ENCODE measurements at regions not wholly inside any gene's neighbourhood (a gene's known extent, or its start where the extent isn't known, plus 50 kb on each side); places are given as distances from the start of the nearest gene placed in this dataset.

- TF ChIP-seq SMARCC2 (IDR thresholded peaks at IDR 0.05; ENCODE audit: low read depth): no peak
- TF ChIP-seq TCFL5 (CRISPR knock-in tag; conservative IDR thresholded peaks at IDR 0.05): no peak
- TF ChIP-seq ZC3H11A (IDR thresholded peaks at IDR 0.05; ENCODE audit: low read depth, low read length): no peak
- no peak for TF ChIP-seq RBFOX2 (IDR thresholded peaks at IDR 0.05; ENCODE audit: low read depth, low read length)
- TF ChIP-seq MNT (conservative IDR thresholded peaks at IDR 0.05): no peak
- no peak for TF ChIP-seq CCNT2 (IDR thresholded peaks at IDR 0.05; ENCODE audit: borderline replicate concordance, extremely low read depth, insufficient read length, low read depth, low read length)
- TF ChIP-seq ASH1L (IDR thresholded peaks at IDR 0.05; ENCODE audit: borderline replicate concordance, low read depth, partially characterized antibody): no peak
- no peak for TF ChIP-seq RBM25 (IDR thresholded peaks at IDR 0.05; ENCODE audit: low read depth, low read length, severe bottlenecking)
- TF ChIP-seq EP400 (IDR thresholded peaks at IDR 0.05): no peak
- no peak for TF ChIP-seq ZNF354B (CRISPR knock-in tag; IDR thresholded peaks at IDR 0.05)
- TF ChIP-seq ETS2 (tag; IDR thresholded peaks at IDR 0.05; ENCODE audit: borderline replicate concordance, poor library complexity, severe bottlenecking): no peak
- ChIA-PET CTCF (ENCODE audit: low intra/inter-chr PET ratio) (no interaction called here), POLR2A (no interaction called here)
- Histone ChIP-seq H3K27ac (ENCODE audit: extremely low read depth, low read depth, low read length) (no peak overlapping the region), H3K4me2 (ENCODE audit: insufficient read depth, low read length) (no peak overlapping the region), H3K36me3 (ENCODE audit: control insufficient read depth, insufficient read depth, low read length) (no peaks in the 10 kb centered on the region), H3K27me3 (ENCODE audit: control insufficient read depth in 2 of 2, insufficient read depth in 2 of 2, low read length in 2 of 2) (no peaks in the 10 kb centered on the region), H2AFZ (ENCODE audit: low read depth, low read length) (no peak overlapping the region), H3K9me3 (replicated peaks; ENCODE audit: control insufficient read depth, insufficient read depth, low read depth, low read length) (no peaks in the 10 kb centered on the region), H3K9ac (ENCODE audit: insufficient read depth in 1 of 2, low read depth in 2 of 2, low read length in 2 of 2) (no peak overlapping the region), H4K20me1 (replicated peaks; ENCODE audit: control insufficient read depth, insufficient read depth, low read length) (no peaks in the 10 kb centered on the region; the same call in 1 of the 2 replicates), H3K9me1 (ENCODE audit: control insufficient read depth, insufficient read depth, low read length) (no peaks in the 10 kb centered on the region), H3K4me3 (no peak overlapping the region), H3K4me1 (replicated peaks in 1 of 2; ENCODE audit: control insufficient read depth in 2 of 2, insufficient read depth in 2 of 2, low read length in 2 of 2) (no peaks in the 10 kb centered on the region), H3K79me2 (ENCODE audit: control insufficient read depth, insufficient read depth, low read length) (no peaks in the 10 kb centered on the region)
- DNase-seq (ENCODE audit: extremely low read depth in 1 of 4, low spot score in 3 of 4): no peak
- ATAC-seq: no peak
- no peak for FAIRE-seq
- intact Hi-C loops (cut with micrococcal nuclease) (no loop called here), in situ Hi-C loops (cut with MboI) (loop anchor here (25.0 kb wide), 1 partner anchor 816 kb away; the partner anchor contains the start of gene RNF20)
- no TSS peak for BruUV-seq (replicated peaks)
- WGBS (ENCODE audit: insufficient coverage, low coverage, missing lambda C conversion rate): 0% methylated on average over 1 of the region's 1 CpG
These were observed 143.0 kb downstream of the CAVIN4 start for GRCh38 chr9:100720922-100721321.
